Testis (tissue), 2 donors: ENCODE measurements at regions not wholly inside any gene's neighbourhood (a gene's known extent, or its start where the extent isn't known, plus 50 kb on each side); places are given as distances from the start of the nearest gene placed in this dataset.
"Not testable (repeated sequence)": the region's sequence is repeated elsewhere in the genome, so short reads cannot be mapped to it uniquely, and the experiment has no call there.

ENCODE experiments used
- DNase-seq: peaks from one replicate; pipeline ENCODE4 v3.0.0-alpha.2; 2019
- H3K27ac ChIP-seq, 2 donors: fragments of 200-600 bp; sonication (generic); one replicate each; pipeline ENCODE4 v1.5.1; 2019
- H3K27me3 ChIP-seq: fragments of 200-600 bp; sonication (generic); one replicate; pipeline ENCODE4 v1.5.1; 2019
- H3K36me3 ChIP-seq: fragments of 200-600 bp; sonication (generic); one replicate; pipeline ENCODE4 v1.5.1; 2017; ENCODE audit warnings: low read depth; ENCODE audit errors: missing control alignments
- H3K4me1 ChIP-seq: fragments of 200-600 bp; sonication (generic); one replicate; pipeline ENCODE4 v1.5.1; 2019
- H3K4me3 ChIP-seq, 2 donors: fragments of 200-600 bp; sonication (generic); one replicate each; pipeline ENCODE4 v1.5.1; 2017 to 2019
- H3K9me3 ChIP-seq: fragments of 200-600 bp; sonication (generic); one replicate; pipeline ENCODE4 v1.5.1; 2017
- POLR2A ChIP-seq: fragments of 450-650 bp; IDR thresholded peaks from one replicate; pipeline ENCODE4 v1.6.1; 2017; ENCODE audit warnings: antibody characterized with exemption, mild to moderate bottlenecking, moderate library complexity
- WGBS, 2 donors: methylation state at CpG; one replicate each; pipeline ENCODE4 v1.1.5; 2018; 5-methylcytosine and 5-hydroxymethylcytosine counted together
- intact Hi-C: fragments of 100-400 bp; cut with DNase I; formaldehyde crosslinking; loops from one replicate; pipeline ENCODE4 v1.15.1; 2023; ENCODE audit warnings: low total_unique reads
- TF ChIP-seq, protein P1 (sequence below), 3 experiments: fragments of 450-650 bp in 2 of 3; fragments of 200-600 bp in 1 of 3; sonication (generic) in 1 of 3; IDR thresholded peaks; one replicate each; pipeline ENCODE4 v1.5.1; 2016 to 2019; ENCODE audit warnings: antibody characterized with exemption in 3 of 3, mild to moderate bottlenecking in 2 of 3, moderate library complexity in 1 of 3

DNA sequence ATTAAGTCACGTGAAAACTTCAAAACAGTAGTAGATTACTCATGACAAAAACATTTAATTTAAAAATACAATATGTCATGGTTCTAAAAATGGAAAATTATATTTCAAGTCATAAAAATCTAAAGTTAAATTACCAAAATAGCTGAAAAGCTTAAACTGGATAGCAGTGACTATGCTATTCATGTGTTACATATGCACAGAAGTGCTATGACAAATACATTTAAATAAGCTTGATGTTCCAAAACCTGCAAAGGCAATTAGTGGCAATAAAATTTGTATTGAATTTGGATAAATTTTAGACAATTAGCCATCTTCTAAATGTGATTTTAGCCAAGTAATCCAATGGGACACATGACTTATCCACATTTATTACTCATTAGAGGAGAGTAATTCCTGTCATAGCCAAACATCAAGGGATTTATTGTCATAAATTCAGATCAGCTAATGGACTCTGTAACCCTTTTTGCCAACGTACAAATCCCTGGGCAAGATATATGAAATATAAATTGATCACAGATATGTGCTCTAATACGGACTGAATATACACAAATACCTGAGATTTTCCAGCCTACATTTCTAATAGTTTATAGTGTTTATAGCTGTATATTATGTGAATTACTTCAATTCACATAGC lies 419.4 kb downstream of the ISL1 start:
- 77 to 81% methylated on average over 3 of the region's 3 CpGs for WGBS, 2 donors
- Histone ChIP-seq H3K27ac (no peak overlapping the region), H3K4me3 (no peak overlapping the region), H3K4me1 (no peaks in the 10 kb centered on the region), H3K27me3 (no peaks in the 10 kb centered on the region), H3K36me3 (no peaks in the 10 kb centered on the region), H3K9me3 (no peaks in the 10 kb centered on the region)
- intact Hi-C loops, result no loop called here
- TF ChIP-seq, protein P1, sequence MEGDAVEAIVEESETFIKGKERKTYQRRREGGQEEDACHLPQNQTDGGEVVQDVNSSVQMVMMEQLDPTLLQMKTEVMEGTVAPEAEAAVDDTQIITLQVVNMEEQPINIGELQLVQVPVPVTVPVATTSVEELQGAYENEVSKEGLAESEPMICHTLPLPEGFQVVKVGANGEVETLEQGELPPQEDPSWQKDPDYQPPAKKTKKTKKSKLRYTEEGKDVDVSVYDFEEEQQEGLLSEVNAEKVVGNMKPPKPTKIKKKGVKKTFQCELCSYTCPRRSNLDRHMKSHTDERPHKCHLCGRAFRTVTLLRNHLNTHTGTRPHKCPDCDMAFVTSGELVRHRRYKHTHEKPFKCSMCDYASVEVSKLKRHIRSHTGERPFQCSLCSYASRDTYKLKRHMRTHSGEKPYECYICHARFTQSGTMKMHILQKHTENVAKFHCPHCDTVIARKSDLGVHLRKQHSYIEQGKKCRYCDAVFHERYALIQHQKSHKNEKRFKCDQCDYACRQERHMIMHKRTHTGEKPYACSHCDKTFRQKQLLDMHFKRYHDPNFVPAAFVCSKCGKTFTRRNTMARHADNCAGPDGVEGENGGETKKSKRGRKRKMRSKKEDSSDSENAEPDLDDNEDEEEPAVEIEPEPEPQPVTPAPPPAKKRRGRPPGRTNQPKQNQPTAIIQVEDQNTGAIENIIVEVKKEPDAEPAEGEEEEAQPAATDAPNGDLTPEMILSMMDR (IDR thresholded peaks at IDR 0.05), result no peak
- no peak for TF ChIP-seq POLR2A
- DNase-seq, result no peak

DNA sequence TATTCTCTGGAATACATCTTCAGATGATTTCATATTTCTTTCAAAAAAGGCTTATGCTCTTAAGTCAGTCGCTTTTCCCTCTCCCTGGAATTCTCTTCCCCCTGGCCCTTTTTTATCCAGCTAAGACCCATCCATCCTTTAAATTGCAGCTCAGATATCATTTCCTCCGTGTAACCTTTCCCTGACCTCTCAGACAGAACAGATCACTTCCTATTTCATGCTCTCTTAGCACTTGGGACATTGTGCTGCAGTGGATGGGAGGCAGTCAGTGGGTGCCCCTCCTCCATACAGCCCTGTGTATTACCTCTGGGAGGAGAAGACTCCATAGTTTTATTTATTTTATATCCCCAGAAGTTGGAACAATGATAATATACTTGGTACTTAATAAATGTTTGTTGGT lies 423.4 kb downstream of the ISL1 start:
- Histone ChIP-seq H3K27ac (no peak overlapping the region), H3K27me3 (no peaks in the 10 kb centered on the region), H3K4me1 (no peaks in the 10 kb centered on the region), H3K9me3 (no peaks in the 10 kb centered on the region), H3K36me3 (no peaks in the 10 kb centered on the region), H3K4me3 (no peak overlapping the region)
- intact Hi-C loops, result no loop called here
- TF ChIP-seq, protein P1 (IDR thresholded peaks at IDR 0.05), result no peak
- TF ChIP-seq POLR2A, result no peak
- 57 to 65% methylated on average over 2 of the region's 2 CpGs for WGBS, 2 donors
- DNase-seq, result no peak

DNA sequence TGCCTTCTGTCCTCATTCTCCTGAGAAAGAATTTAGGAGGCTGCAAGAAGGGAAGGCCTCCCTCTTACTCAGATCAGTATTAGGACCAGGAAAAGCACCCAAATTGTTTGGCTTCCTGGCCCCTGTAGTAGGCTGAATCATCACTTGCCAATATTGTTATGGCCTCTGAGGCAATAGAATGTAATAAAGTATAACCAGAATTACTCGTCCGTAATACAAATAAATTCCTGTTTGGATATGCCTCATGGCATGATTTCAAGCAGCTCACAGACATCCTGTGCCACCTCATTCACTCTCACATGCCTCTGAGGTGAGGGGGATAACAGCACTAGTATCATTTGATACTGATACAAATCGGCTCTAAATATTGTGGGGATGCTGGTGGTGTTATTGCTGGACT lies 427.3 kb downstream of the ISL1 start:
- Histone ChIP-seq H3K4me3 (no peak overlapping the region), H3K27me3 (no peaks in the 10 kb centered on the region), H3K27ac (no peak overlapping the region), H3K36me3 (no peaks in the 10 kb centered on the region), H3K4me1 (no peaks in the 10 kb centered on the region), H3K9me3 (no peaks in the 10 kb centered on the region)
- TF ChIP-seq POLR2A, result no peak
- WGBS, 2 donors, result 50 to 53% methylated on average over 3 of the region's 3 CpGs
- intact Hi-C loops, result no loop called here
- DNase-seq, result no peak

DNA sequence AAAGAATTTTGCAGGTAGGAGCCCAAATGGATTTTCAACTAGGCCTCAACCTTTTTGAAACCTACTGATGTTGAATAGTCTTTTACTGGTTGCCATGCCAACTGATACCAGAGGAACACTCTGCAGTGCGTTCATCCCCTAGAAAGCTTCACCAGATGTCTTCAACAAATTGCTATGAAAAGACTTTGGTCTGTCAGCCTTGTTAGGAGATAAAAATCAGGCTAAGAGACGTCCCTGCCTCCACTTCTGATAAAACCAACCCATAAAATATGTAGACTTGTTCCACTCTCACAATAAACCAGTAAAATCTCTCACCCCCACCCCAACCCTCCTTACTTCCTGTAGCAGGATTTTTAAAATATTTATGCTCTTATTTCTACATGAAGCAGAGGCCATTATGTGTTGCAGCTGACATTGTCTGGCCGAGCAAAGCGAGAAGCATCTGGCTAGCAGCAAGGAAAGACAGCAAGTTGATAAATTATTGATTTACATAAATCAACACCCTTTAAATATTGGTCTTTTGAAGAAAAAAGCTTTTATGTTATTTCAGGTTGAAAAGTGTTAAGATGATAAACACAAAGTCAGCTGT lies 428.7 kb downstream of the ISL1 start:
- Histone ChIP-seq H3K4me1 (no peaks in the 10 kb centered on the region), H3K27me3 (no peaks in the 10 kb centered on the region), H3K27ac (no peak overlapping the region), H3K4me3 (no peak overlapping the region), H3K9me3 (no peaks in the 10 kb centered on the region), H3K36me3 (no peaks in the 10 kb centered on the region)
- TF ChIP-seq, protein P1 (IDR thresholded peaks at IDR 0.05), result no peak
- TF ChIP-seq POLR2A, result no peak
- WGBS, 2 donors, result 44 to 56% methylated on average over 4 of the region's 4 CpGs
- no peak for DNase-seq
- intact Hi-C loops, result no loop called here

DNA sequence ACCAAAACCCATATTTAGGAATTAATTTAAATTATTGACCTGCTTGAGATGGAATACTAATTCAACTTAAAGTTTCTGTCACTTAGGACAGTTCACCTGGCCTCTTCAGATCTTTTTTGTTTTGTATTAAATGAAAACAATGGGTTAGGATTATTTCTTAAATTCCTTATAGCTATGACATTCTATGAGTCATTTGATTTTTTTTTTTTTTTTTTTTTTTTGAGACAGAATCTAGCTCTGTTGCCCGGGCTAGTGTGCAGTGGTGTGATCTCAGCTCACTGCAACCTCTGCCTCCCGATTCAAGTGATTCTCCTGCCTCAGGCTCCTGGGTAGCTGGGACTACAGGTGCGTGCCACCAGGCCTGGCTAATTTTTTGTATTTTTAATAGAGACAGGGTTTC lies 431.6 kb downstream of the ISL1 start:
- H3K4me3 ChIP-seq, DNase-seq, H3K9me3 ChIP-seq, intact Hi-C loops, H3K4me1 ChIP-seq, H3K36me3 ChIP-seq, H3K27me3 ChIP-seq, H3K27ac ChIP-seq: not testable (repeated sequence)
- WGBS, 2 donors, result 92 to 100% methylated on average over 3 of the region's 3 CpGs

DNA sequence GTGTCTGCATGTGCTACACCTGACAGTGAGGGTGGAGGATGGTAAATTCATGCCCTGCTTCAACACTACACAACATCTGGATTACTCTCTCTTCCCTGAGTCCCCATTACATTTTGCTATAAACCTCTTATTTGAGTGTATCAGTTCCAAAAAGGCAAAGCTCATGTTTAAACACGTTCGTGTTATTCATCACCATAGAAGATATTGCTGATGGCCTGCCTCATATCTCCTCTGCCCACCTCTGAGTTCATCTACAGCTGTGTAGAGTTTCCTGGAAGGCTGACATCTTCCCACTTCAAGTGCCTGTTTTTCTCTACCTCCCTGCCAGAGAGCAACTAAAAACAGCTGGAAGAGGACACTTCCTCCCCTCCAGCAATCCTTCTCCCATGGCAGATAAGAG lies 433.2 kb downstream of the ISL1 start:
- no peaks in the 10 kb centered on the region for H3K36me3 ChIP-seq
- no peaks in the 10 kb centered on the region for H3K27me3 ChIP-seq
- H3K4me1 ChIP-seq, result no peaks in the 10 kb centered on the region
- no peaks in the 10 kb centered on the region for H3K9me3 ChIP-seq
- no peak overlapping the region for H3K27ac ChIP-seq
- TF ChIP-seq, protein P1 (IDR thresholded peaks at IDR 0.05), result no peak
- no peak for TF ChIP-seq POLR2A
- no peak overlapping the region for H3K4me3 ChIP-seq
- intact Hi-C loops, result no loop called here
- WGBS, 2 donors, result 66 to 70% methylated on average over 2 of the region's 2 CpGs
- no peak for DNase-seq
